GM19397 (cell line): ENCODE measurements at regions not wholly inside any gene's neighbourhood (a gene's known extent, or its start where the extent isn't known, plus 50 kb on each side); places are given as distances from the start of the nearest gene placed in this dataset.

Experiments used
- ATAC-seq: cut with Tn5 transposase; IDR thresholded peaks from one replicate; pipeline ENCODE4 v1.9.1; 2021; ENCODE audit warnings: mild to moderate bottlenecking, moderate library complexity; ENCODE audit not compliant: unreplicated experiment

DNA sequence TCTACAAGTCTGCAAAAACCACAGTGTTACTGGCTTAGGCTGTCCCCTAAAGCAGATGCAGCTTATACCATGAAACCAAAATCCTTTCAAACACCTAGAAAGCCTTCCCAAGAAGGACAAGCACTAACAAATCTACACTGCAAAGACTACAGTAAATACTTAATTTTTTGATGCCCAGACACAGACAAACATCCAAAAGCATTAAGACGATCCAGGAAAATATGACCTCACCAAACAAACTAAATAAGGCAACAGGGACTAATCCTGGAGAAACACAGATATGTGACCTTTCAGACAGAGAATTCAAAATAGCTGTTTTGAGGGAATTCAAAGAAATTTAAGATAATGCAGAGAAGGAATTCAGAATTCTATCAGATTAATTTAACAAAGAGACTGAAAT is 423.5 kb downstream of the COL12A1 start:
- ATAC-seq = no peak

DNA sequence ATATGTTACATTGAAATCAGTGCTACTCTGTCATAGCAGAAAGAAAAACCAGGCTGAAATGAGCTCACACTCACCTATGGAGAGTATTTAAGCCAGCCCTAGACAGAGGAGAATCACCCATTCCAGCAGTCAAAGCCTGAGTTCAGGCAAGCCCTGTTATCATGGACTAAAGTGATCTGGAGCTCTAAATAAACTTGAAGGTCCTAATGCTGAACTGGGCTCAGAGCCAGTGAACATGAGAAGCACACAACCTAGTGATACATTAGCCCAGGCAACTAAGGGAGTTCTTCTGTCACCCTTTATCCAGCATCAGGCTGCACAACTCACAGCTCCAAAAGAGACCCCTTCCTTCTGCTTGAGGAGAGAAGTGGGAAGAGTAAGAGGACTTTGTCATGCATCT is 425.0 kb downstream of the COL12A1 start:
- ATAC-seq = no peak

DNA sequence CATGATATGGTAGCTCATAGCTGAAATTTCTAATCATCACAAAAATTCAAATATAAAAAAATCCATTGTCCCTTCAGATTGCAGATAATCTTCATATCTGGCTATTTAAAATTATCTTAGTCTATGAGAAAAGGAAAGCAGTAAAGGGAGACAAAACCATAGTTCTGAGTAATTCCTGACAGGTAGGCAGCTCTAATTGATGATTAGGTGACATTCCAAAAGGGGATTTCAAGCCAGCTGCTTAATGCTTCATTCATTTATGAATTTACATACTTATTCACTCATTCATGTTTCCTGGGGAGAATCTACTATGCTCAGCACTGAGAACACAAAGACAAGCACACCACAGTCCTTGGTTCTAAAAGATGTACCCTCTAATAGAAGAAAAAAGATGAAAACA is 437.1 kb downstream of the COL12A1 start:
- no peak for ATAC-seq

DNA sequence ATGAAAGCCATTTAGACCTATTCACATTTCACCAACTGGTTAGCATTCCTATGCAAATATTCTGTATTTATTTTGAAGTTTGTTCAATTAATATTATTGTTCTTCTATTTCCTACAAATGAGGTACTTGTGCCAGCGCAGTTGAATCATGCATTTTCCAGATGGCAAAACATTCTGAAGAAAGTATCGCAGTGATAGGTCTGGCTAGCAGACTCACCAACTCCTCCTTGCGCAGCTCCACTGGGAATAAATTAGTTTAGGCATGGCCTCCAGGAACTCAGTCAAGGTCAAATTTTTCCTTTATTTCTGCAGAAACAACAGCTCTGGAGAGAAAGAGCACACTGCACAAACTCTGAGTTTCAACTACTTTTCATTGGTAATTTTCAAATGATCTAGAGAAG is 437.7 kb downstream of the COL12A1 start:
- no peak for ATAC-seq

DNA sequence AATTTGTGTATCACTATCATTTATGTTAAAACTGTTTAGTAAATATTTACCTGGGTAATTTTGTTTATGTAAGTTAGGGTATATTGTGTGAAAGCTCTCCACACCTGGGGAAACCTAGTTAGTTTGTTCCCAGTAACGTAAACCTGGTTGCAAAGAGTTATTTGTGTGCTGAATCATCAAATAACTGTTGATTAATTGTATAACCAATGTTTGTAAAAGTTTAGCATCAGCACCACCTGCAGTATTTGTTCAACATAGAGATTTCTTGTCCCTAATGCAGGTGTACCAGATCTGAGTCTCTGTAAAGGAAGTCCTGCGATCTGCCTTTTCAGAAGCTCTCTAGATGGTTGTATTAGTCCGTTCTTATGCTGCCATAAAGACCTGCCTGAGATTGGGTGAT is 440.4 kb downstream of the COL12A1 start:
- ATAC-seq = no peak

DNA sequence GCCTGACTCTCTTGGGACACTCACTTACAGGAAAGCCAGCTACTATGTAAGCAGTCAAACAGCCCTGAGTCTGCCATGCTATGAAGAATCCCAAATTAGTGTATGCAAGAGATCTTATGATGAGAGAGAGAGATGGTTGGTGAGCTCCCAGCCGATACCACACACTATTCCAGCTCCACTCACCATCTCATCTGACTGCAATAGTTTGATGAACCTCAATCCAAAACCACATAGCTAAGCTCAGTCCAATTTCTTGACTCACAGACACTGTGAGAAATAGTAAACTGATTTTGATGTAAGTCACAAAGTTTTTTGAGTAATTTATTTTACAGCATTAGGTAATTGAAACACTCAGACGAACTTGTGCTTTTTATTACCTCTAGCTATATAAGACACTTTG is 441.4 kb downstream of the COL12A1 start:
- ATAC-seq = no peak

DNA sequence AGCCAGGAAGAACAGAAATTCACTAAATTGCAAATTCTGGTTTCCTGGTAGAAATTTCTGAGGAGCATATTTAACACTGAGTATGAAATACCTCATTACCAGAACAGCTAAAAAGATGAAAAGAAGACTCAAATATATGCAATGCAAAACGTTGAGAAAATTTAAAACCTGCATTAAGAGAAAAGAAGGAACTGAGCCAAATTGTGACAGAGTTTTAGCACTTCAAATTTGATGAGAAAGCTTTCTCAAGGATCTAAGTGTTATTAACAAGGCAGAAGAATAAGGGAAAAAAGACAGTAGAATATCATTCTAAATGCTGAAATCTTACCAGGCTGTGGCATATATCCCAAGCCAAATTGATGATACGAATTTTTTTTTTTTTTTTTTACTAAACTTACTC is 443.0 kb downstream of the COL12A1 start:
- ATAC-seq = no peak

DNA sequence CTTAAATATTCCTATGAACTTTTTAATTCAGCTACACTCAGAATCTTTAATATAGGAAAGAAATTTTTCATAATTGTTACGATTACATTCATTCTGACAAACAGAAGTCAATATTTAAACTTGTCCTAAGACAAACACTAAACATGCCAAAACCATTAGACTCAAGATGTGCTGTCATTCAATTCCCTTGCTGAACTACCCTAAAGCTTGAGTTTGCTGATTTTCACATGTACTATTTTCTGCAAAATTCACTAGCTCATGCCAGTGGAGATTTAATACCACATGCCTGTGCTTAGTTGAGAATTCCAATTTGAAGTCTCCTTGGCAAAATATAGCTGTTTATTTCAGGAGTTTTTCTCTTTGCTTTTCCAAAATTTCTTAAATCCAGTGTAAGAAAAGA is 448.0 kb downstream of the COL12A1 start:
- no peak for ATAC-seq

DNA sequence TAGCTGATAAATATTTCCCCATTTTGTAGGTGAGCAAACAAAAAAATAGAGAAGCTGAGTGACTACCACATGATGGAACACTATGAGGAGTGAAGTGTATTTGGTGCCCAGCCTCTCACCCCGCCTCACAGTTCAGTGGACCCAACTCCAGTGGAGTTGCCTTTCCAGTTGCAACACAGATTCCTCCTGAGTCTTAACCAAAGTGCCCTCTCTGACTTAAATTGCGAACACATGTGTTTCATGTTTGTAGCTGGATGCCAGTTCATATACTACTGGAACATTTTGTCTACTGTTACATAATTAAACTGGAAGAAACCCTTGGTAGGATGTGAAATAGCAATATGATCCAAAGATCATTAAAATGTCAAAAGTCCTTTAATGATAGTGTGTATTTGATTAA is 448.9 kb downstream of the COL12A1 start:
- no peak for ATAC-seq

DNA sequence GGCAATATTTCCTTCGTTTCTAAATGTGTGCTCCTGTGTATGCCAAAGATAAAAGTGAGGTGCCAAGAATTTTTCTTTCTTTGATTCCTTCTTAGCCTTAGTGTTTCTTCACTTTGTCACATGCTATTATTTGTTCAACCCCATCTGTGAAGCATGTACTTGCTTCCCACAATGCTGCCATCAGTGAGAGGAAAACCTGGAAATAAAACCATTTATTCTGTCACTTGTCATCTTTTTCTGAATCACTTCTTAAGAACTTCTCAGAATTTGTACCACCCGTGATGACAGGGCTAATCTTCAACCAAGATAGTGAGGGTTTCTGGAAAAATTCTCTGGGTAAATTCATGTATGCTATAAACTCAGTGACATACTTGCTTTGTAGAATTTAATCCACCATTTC is 450.1 kb downstream of the COL12A1 start:
- no peak for ATAC-seq

DNA sequence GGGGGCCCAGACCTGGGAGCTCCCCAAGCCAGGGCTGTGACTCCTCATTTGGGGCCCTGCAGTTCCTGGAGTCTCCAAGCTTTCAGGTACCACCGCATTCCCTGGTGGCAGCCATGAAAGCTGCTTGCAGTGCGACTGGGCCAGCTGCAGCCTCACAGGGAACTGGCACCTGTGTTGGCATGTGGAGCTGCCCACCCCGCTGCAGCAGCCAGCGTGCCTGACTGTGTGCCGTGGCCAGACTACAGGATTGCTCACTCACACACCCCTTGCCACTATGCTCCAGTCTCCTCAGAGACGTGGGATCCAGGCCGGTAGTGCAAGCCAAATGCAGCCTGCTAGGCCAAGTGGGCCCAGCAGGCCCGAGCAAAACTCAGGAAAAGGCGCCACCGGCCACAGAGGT is 450.7 kb downstream of the COL12A1 start:
- no peak for ATAC-seq

DNA sequence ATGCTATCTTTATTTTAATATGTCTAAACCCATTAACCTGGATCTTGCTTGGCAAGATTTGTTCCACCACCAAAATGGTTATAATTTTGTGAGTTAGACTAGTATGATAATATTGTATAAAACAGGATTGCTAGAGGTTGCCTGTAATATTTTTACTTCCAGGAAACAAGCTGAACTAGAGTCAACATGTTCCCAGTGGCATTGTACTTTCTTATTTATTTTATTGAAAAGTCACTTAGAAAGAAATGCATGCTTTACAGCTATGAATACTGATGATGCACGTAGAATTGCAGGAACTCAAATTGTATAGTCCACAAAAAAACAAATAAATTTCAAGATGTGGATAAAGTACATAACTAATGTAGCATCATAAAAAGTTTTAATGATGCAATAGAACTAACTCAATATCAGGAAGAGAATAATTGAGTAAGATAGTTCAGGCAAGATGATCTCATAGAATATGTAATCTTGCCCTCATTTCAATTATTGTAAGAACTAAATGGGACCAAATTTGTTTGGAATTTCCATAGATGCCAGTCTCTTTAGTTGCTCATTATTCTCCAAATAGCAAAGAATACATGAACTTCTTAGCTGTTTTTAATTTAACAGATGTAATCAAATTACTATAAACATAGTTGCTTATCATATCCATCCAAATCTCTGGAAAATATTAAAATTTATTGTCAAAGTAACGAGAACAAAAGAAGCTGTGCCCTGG is 451.8 kb downstream of the COL12A1 start:
- no peak for ATAC-seq

DNA sequence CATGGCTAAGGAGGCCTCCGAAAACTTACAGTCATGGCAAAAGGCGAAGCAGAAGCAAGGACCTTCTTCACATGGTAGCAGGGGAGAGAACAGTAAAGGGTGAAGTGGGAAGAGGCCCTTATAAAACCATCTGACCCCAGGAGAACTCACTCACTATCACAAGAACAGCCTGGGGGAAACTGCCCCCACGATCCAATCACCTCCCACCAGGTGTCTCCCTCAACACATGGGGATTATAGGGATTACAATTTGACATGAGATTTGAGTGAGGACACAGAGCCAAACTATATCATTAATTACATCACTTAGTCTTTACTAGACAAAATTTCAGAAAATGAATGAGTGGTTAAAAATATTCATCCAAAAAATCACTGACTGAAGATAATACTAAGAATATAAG is 453.6 kb downstream of the COL12A1 start:
- ATAC-seq = no peak

DNA sequence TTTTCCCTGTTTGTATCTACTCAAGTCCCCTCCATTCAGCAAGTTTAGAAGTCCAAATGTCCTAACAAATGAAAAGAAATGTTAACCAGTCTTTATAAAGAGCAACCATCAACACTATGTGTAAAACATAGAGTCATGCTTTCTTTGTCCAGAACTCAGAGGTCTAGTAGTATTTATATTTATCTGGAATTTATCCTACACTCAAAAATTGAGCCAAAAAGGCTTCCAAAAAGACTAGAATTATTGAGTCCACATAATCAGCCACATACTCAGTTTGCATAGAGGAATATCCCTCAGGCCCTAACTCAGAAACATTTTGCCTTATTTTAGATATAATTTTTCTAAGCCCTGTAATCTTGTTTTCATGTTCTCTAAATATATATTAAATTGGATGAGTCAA is 455.0 kb downstream of the COL12A1 start:
- no peak for ATAC-seq

DNA sequence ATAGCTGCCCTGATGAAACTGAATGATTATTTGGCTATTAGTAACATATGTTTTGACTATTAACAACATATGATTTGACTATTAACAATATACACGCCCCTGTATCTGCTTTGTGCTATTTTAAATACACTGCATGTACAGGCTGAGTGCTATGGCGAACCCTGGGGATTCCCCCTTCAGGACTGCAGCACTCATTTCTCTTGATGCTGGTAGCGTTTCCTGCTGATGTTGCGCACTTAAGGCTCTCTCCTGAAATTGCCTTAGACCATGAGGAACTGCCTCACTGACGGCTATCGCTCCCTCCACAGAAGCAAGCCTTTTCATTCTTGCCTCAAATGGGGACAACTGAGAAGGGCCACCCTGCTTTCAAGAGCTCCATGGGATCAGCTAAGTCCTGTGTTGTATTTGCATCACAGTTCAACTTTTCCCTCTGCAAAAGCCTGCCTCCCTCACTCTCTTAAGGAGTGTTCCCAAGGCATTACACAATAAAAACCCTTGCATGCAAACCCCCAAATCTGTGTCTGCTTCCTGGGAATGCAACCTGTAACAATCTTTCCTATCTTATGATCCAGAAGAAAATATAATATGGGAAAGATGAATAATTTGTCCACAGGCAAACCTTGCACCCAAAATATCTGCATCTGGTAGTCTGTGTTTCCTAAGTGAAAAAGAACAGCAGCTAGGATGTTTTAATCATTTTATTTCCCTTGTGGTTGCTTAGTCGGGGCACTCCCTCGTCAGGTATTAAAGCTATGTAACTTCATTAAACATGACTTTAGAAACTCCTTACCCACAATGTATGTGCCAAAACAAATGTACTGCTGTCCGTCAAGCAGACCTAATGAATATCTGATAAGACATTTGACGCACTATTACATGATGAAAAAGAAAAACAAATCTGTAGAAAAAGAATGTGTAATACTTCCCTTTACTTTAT is 456.4 kb downstream of the COL12A1 start:
- peak; percentile 89 for ATAC-seq

DNA sequence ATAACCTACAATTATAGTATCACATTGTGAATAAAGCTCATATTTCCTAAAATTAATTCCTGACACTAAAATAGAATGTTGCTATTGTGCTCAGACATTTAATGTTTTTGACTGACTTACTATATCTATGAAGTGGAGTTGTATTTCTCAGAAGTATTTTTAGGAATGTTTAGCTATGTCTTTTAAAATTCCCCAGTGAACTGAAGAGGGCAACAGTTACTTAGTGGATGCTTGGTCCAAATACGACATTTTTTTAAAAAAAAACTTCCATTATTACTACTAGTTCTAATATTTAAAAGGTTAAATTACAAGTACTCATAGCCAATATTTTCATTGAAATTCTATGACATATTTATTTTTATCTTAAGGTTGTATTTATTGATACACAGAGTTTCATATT is 460.2 kb downstream of the COL12A1 start:
- ATAC-seq = no peak

DNA sequence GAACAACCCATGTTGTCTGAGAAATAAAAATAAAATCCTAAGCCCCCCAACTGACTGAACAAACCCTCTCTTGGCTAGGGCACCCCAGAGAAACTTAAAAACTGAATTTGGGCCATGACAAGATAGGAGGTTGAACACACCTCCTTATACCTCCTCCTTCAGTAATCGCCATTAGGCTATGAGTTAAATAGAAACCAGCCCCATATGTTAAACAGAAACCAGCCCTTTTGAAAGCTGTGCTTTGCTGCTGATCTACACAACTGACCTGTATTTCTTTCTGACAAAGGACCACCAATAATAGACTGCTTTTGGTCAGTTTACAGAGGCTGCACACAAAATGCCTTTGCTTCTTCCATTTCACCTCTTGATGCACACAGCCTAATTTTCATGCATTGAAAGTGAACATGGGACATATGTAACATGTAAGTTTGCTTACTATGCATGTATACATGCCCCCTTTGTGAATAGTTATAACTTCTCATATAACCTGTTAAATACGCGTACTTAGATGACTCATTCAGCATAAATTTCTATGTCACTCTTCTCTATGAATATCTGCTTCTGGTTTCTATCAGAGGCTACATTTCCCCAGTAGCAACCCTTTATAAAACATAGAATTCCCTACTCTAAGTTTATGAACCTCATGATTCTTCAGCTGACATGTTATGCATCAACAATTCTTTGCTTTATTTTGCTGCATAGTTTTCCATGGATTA is 462.9 kb downstream of the COL12A1 start:
- ATAC-seq = no peak

DNA sequence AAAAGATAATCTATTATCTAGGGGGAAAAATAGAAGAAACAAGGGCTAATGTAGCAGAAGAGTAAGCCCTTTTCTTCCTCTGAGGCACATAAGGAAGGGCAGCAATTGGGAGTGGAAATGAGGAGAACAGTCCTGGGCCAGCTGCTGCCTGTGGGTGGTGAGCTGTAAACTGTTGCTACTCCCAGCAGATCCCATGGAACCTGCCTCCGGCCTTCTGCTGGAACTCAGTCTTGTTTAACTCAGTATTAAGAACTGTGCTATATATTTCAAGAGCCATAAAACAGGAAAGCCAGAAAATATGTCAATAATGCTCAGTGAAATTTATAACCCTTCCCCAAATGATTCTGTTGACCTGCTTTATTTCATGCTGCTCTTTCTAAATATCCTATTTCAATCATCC is 464.2 kb downstream of the COL12A1 start:
- no peak for ATAC-seq

DNA sequence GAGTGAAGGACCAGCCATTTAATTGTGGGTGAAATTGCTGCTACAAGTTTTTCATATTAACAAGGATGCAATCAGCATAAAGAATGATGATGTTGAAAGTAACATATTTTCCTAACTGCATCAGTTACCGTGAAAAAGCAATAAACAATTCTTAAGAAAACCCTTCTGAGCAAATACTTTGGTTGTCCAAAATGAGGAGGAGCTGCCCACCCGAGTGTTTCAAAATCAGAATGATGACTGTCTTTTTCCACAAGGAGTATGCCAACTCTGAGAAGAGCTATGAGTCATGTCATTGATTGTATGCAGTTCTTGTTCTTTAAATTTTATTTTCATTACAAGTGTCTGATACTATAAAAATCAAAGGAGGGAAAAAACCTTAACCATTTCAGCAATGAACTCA is 470.5 kb downstream of the COL12A1 start:
- no peak for ATAC-seq

DNA sequence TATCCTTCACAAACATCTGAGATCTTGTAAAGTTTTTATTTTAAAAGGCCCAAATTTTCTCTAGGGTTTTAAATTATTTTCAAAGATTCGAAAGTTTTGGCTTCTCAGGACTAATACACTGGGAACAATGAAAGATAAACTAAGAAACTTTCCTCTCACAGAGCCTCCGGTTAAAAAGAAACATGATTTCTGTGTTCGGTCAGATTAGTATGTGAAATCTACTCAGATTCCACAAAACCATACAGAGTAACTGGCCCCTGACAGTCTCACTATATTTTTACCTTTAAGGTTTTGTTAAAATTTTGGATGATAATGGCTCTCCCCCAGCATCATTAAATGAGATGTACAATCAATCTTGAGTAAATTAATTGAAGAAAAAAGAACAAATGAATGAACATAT is 471.0 kb downstream of the COL12A1 start:
- ATAC-seq = no peak

DNA sequence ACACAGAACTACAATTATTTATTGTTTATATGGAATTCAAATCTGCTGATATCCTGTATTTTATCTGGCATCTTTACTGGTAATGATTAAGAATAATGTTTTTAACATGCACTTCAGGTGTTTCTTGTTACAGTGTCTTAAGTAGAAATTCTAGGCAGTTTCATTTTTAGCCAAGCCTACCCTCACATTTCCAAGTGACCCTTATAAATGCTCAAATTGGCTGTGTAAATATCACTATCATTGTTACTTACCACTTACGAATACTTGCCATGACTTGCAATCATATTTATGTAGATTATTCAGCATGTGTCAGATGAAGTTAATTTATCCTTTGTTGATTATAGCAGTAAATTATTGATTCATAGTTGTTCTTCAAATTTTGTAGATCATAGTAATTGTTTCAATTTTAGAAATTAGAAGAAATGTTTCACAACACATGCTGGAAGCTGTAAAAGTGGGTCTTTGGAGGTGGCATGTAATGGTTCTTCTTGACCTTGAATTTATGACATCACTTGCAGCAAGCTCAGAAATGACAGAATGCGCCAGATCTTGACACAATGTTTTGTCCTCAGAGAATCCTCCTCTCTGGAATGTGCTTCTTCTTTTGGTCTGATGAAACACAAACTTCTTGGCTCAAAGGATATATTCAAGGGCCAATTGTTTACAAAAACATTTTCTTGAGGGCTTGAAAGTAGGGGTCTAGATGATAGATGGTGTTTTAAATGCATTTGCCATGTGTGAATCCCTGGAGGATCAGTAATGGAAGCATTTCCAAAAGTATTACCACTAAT is 471.8 kb downstream of the COL12A1 start:
- no peak for ATAC-seq
